CD4-positive, alpha-beta memory T cell (primary cell): ENCODE measurements at regions not wholly inside any gene's neighbourhood (a gene's known extent, or its start where the extent isn't known, plus 50 kb on each side); places are given as distances from the start of the nearest gene placed in this dataset.

Experiments used
- CTCF ChIA-PET: fragments of 350-600 bp; sonication (Branson Sonifier 250); formaldehyde crosslinking; loops from one replicate; lab custom pipeline; 2021; ENCODE audit warnings: inconsistent platforms; ENCODE audit not compliant: partially characterized antibody; lab: Charles Lee
- POLR2A ChIA-PET: fragments of 350-600 bp; sonication (Branson Sonifier 250); formaldehyde crosslinking; loops from one replicate; lab custom pipeline; 2021; ENCODE audit not compliant: partially characterized antibody; lab: Charles Lee
- DNase-seq, 5 donors: peaks; one replicate each; pipeline versions ENCODE4 v3.0.0 to v3.0.0-alpha.2; 2020 to 2022; ENCODE audit warnings: mixed read lengths in 1 of 5
- H3K27ac ChIP-seq: one replicate; pipeline ENCODE4 v1.7.0; 2013; ENCODE audit warnings: low read depth, low read length
- H3K27me3 ChIP-seq: 2 replicates; pipeline ENCODE4 v1.7.0; 2013; ENCODE audit warnings: mild to moderate bottlenecking, low read length, moderate library complexity; ENCODE audit not compliant: insufficient read depth
- H3K36me3 ChIP-seq: 2 replicates; pipeline ENCODE4 v1.7.0; 2013; ENCODE audit warnings: mild to moderate bottlenecking, low read length, moderate library complexity; ENCODE audit not compliant: insufficient read depth
- H3K4me1 ChIP-seq: 2 replicates; pipeline ENCODE4 v1.7.0; 2013; ENCODE audit warnings: mild to moderate bottlenecking, low read length, moderate library complexity; ENCODE audit not compliant: insufficient read depth
- H3K4me3 ChIP-seq, 2 donors: one replicate each; pipeline ENCODE4 v1.7.0; 2013; ENCODE audit warnings: low read length in 2 of 2, mild to moderate bottlenecking in 1 of 2
- H3K9me3 ChIP-seq, 2 donors: one replicate each; pipeline ENCODE4 v1.7.0; 2013; ENCODE audit warnings: low read length in 2 of 2, control low read depth in 1 of 2; ENCODE audit not compliant: control insufficient read depth in 1 of 2
- H3K27ac Mint-ChIP-seq, 7 donors: one replicate each; pipeline ENCODE4 v1.8.0; 2020 to 2021; ENCODE audit warnings: mixed read lengths in 7 of 7, mild to moderate bottlenecking in 6 of 7, inconsistent platforms in 3 of 7, moderate library complexity in 3 of 7
- H3K27me3 Mint-ChIP-seq, 2 donors: one replicate each; pipeline ENCODE4 v1.8.0; 2020 to 2021; ENCODE audit warnings: mixed read lengths in 2 of 2
- H3K36me3 Mint-ChIP-seq, 2 donors: one replicate each; pipeline ENCODE4 v1.8.0; 2020 to 2021; ENCODE audit warnings: mixed read lengths in 2 of 2, inconsistent platforms in 1 of 2, mild to moderate bottlenecking in 1 of 2
- H3K4me1 Mint-ChIP-seq, 4 donors: one replicate each; pipeline ENCODE4 v1.8.0; 2020 to 2021; ENCODE audit warnings: mixed read lengths in 4 of 4, mild to moderate bottlenecking in 1 of 4
- H3K4me3 Mint-ChIP-seq, 8 donors: one replicate each; pipeline ENCODE4 v1.8.0; 2020 to 2021; ENCODE audit warnings: mixed read lengths in 8 of 8, mild to moderate bottlenecking in 7 of 8, moderate library complexity in 6 of 8, inconsistent platforms in 3 of 8
- H3K9me3 Mint-ChIP-seq, 8 donors: one replicate each; pipeline ENCODE4 v1.8.0; 2020 to 2021; ENCODE audit warnings: mixed read lengths in 8 of 8, mild to moderate bottlenecking in 5 of 8, inconsistent platforms in 3 of 8, moderate library complexity in 1 of 8
- intact Hi-C: fragments of 100-400 bp; cut with micrococcal nuclease; formaldehyde crosslinking; loops from one replicate; pipeline ENCODE4 v1.15.1; 2023

DNA sequence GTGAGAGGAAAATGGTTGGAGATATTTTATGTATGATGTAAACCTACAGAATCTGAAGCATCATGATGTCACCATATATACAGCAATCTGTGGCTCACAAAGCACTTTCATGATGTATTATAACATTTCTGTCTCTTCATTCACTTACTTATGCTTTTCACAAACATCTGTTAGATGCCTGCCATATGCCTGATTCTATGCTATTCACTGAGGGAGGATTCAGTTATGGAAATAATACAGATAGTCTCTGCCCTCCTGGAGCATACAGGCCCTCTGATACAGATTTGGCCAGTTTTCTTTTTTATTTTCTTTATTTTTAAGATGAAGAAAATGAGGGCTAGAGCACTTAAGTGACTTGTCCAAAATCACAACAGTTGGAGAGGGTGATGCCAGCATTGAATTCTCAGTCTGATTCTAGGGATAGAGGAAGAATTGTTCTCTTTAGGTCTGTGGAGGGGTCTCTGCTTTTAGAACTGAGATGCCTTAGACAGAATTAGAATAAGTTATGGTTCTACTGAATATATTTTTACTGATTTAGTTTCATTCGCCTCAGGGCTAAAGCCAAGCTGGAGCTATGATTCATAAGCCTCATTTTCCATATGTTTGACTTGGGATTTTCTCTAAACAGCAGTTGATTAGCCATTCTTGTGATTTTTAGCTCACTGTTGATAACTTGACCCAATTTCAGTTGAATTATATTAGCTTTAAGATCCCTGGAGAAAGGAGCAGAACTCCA, 636.4 kb downstream of the PRELID2 start:
- ChIA-PET POLR2A (no interaction called here), CTCF (no interaction called here)
- Mint-ChIP-seq H3K27ac (no peak overlapping the region), H3K4me3 (no peak overlapping the region), H3K27me3 (no peaks in the 10 kb centered on the region), H3K36me3 (no peaks in the 10 kb centered on the region), H3K4me1 (no peaks in the 10 kb centered on the region), H3K9me3 (peaks cover 0 to 9% (median 3%) of the 10 kb centered on the region in 8 donors)
- no peak overlapping the region for H3K27ac ChIP-seq
- intact Hi-C loops = no loop called here
- H3K4me1 ChIP-seq = no peaks in the 10 kb centered on the region
- H3K9me3 ChIP-seq = no peaks in the 10 kb centered on the region
- no peak for DNase-seq
- H3K36me3 ChIP-seq = no peaks in the 10 kb centered on the region
- H3K27me3 ChIP-seq = no peaks in the 10 kb centered on the region
- no peak overlapping the region for H3K4me3 ChIP-seq

DNA sequence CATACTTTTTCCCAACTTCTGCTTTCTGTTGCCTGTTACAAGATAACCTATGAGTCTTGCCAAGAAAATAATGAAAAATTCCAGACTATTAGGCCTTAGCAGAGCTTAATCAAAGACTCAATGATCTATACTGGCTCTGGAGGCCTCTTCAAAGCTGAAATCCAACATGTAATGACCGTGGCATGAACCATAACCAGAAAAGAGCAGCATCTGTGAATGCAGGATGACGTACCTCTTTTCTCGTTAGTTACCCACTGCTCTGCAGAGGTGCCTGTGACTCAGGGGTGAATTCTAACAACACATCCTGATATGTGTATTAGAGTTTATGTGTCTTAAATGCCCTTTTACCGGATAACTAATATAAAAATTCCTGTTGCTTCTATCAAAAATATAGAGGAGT, 645.4 kb downstream of the PRELID2 start:
- no peak overlapping the region for H3K27ac Mint-ChIP-seq
- DNase-seq = no peak
- Histone ChIP-seq H3K36me3 (no peaks in the 10 kb centered on the region), H3K9me3 (no peaks in the 10 kb centered on the region), H3K4me3 (no peak overlapping the region), H3K27ac (no peak overlapping the region), H3K4me1 (no peaks in the 10 kb centered on the region), H3K27me3 (no peaks in the 10 kb centered on the region)
- H3K36me3 Mint-ChIP-seq = no peaks in the 10 kb centered on the region
- intact Hi-C loops = no loop called here
- H3K27me3 Mint-ChIP-seq = no peaks in the 10 kb centered on the region
- no peaks in the 10 kb centered on the region for H3K4me1 Mint-ChIP-seq
- POLR2A ChIA-PET = no interaction called here
- H3K9me3 Mint-ChIP-seq = peaks cover 0 to 5% (median under 1%) of the 10 kb centered on the region in 8 donors
- H3K4me3 Mint-ChIP-seq = no peak overlapping the region
- CTCF ChIA-PET = no interaction called here

DNA sequence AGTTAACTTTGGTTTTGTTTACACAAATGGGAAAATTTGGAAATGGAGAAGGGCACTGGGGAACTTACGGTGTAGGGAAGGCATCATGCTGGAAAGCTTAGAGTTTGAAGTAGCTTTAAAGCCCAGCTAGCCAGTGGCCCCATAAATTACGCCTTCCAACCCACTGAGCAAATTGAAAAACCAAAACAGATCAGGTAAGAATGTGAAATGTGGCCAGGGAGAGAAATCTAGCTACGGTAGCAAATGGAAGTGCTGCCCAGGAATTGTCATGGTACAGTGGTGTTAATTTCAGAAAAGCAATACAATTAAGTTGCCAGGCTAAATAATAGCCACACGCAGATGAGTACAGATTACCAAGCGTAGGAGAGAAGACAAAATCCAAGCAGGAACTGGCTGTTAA, 654.8 kb downstream of the PRELID2 start:
- POLR2A ChIA-PET = no interaction called here

DNA sequence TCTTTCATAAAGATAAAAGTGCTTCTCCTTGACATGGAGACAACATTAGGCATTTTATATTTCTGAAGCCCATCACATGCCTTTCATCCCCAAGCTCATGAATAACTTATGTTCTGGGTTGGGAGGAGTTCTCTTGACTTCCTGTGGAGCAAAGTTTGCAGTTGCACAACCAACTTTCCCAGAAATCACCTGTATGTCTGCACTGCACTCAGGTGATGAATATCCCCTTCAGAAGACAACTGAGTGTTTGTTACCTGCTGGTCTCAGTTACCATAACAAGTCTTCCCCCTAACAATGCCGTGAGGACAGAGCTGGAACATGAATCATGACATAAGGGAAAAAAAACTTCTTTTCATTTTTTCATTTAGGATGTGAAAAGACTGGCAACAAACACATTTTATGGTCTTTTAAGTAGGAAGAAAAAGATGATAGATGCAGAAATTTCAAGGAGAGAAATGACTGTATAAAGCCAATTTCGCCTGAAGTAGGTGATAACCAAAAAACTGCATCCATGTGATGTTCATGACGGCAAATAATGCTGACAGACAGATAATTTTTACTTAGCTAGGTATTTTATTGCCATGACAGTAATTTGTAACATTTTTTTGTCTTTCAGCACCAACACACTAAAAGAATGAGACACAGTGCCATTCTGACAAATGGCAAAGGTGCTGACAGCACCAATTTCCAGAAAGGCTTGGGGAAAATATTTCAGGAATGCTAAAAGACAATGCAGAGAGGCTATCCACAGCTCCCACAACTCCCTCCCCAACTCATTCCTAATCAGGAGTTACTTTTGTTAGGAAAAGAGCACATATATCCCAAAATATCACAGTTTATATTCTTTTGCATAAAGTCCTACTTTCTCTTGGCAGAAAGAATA, 656.3 kb downstream of the PRELID2 start:
- H3K36me3 ChIP-seq = no peaks in the 10 kb centered on the region
- intact Hi-C loops = no loop called here
- H3K4me1 ChIP-seq = no peaks in the 10 kb centered on the region
- Mint-ChIP-seq H3K9me3 (peaks cover 0 to 12% (median 5%) of the 10 kb centered on the region in 8 donors), H3K4me3 (no peak overlapping the region), H3K36me3 (no peaks in the 10 kb centered on the region), H3K4me1 (no peaks in the 10 kb centered on the region), H3K27me3 (no peaks in the 10 kb centered on the region), H3K27ac (no peak overlapping the region)
- ChIA-PET POLR2A (no interaction called here), CTCF (no interaction called here)
- H3K4me3 ChIP-seq = no peak overlapping the region
- no peaks in the 10 kb centered on the region for H3K27me3 ChIP-seq
- H3K9me3 ChIP-seq = no peaks in the 10 kb centered on the region
- H3K27ac ChIP-seq = no peak overlapping the region
- DNase-seq = no peak

More for the DNA sequence above, 654.8 kb downstream of the PRELID2 start:
- H3K27ac Mint-ChIP-seq = no peak overlapping the region
- no peak for DNase-seq
- no peaks in the 10 kb centered on the region for H3K27me3 Mint-ChIP-seq
- no peaks in the 10 kb centered on the region for H3K36me3 Mint-ChIP-seq
- intact Hi-C loops = no loop called here
- CTCF ChIA-PET = no interaction called here
- H3K4me1 Mint-ChIP-seq = no peaks in the 10 kb centered on the region
- Histone ChIP-seq H3K36me3 (no peaks in the 10 kb centered on the region), H3K4me3 (no peak overlapping the region), H3K27ac (no peak overlapping the region), H3K9me3 (no peaks in the 10 kb centered on the region), H3K4me1 (no peaks in the 10 kb centered on the region), H3K27me3 (no peaks in the 10 kb centered on the region)
- no peak overlapping the region for H3K4me3 Mint-ChIP-seq
- peaks cover 0 to 12% (median 3%) of the 10 kb centered on the region in 8 donors for H3K9me3 Mint-ChIP-seq

DNA sequence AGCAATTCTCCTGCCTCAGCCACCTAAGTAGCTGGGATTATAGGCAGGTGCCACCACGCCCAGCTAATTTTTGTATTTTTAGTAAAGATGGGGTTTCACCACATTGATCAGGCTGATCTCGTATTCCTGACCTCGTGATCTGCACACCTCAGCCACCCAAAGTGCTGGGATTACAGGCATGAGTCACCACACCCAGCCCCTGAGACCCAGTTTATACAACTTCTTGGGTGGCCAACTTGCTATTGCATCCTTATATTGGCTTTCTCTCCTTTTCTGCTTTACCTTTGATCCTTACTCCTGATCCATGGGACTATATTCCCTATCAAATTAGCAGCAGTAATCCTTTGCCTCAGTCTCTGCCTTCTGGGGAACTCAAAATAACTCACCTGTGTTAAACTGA, 659.1 kb downstream of the PRELID2 start:
- no peak overlapping the region for H3K4me3 ChIP-seq
- CTCF ChIA-PET = no interaction called here
- no peaks in the 10 kb centered on the region for H3K36me3 ChIP-seq
- Mint-ChIP-seq H3K27me3 (no peaks in the 10 kb centered on the region), H3K36me3 (no peaks in the 10 kb centered on the region), H3K4me1 (no peaks in the 10 kb centered on the region), H3K27ac (no peak overlapping the region), H3K9me3 (peaks cover 0 to 12% (median 5%) of the 10 kb centered on the region in 8 donors), H3K4me3 (no peak overlapping the region)
- intact Hi-C loops = no loop called here
- POLR2A ChIA-PET = no interaction called here
- H3K27me3 ChIP-seq = no peaks in the 10 kb centered on the region
- no peaks in the 10 kb centered on the region for H3K9me3 ChIP-seq
- H3K27ac ChIP-seq = no peak overlapping the region
- no peaks in the 10 kb centered on the region for H3K4me1 ChIP-seq
- DNase-seq = no peak

DNA sequence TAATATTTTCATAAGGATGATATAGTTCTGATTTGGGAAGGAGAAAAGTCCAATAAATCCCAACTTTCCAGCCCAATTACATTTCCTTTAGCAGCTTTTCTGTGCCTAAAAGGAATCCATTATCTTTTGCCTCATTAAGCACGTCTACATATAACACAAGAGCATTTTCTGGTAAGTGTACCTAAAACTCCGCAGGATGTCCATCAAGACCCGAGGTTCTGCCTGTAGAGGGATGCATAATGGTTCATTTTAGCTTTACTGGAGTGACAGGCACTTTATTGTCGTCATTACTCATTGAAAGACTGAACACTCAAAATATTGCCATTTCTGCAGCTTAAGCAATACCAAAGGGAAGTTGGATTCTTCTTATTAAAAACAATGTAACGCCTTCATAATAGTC, 669.0 kb downstream of the PRELID2 start:
- no peaks in the 10 kb centered on the region for H3K4me1 Mint-ChIP-seq
- intact Hi-C loops = no loop called here
- no peaks in the 10 kb centered on the region for H3K27me3 Mint-ChIP-seq
- DNase-seq = no peak
- CTCF ChIA-PET = no interaction called here
- POLR2A ChIA-PET = no interaction called here
- Histone ChIP-seq H3K27ac (no peak overlapping the region), H3K4me1 (no peaks in the 10 kb centered on the region), H3K4me3 (no peak overlapping the region), H3K36me3 (no peaks in the 10 kb centered on the region), H3K27me3 (no peaks in the 10 kb centered on the region), H3K9me3 (no peaks in the 10 kb centered on the region)
- H3K36me3 Mint-ChIP-seq = no peaks in the 10 kb centered on the region
- H3K9me3 Mint-ChIP-seq = peaks cover 0 to 17% (median 3%) of the 10 kb centered on the region in 8 donors
- H3K4me3 Mint-ChIP-seq = peak overlapping the region in 1 of 8 donors; percentile 10
- H3K27ac Mint-ChIP-seq = no peak overlapping the region

DNA sequence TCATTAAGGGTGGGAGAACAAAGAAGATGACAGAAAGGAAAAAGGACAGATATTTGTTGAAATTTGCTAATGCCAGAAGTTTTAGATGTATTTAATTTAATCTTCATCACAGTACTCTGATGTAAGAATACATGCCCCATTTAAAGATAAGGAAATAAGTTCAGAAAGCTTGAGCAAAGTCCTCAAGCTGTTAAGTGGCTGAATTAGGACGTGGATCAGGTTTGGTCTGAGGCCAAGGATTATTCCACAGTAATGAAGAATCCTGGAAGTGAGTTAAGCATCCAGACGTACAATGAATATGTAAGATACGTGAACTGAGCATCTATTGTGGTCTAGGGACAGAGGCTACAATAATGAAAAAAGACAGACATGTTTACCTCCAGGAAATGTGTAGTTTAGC, 671.3 kb downstream of the PRELID2 start:
- peaks cover 0 to 9% (median 2%) of the 10 kb centered on the region in 8 donors for H3K9me3 Mint-ChIP-seq
- intact Hi-C loops = no loop called here
- H3K36me3 ChIP-seq = no peaks in the 10 kb centered on the region

More for the DNA sequence above, 671.3 kb downstream of the PRELID2 start:
- H3K27ac Mint-ChIP-seq = no peak overlapping the region
- H3K4me1 Mint-ChIP-seq = no peaks in the 10 kb centered on the region
- Histone ChIP-seq H3K4me1 (no peaks in the 10 kb centered on the region), H3K27ac (no peak overlapping the region), H3K27me3 (no peaks in the 10 kb centered on the region), H3K4me3 (no peak overlapping the region), H3K9me3 (no peaks in the 10 kb centered on the region)
- H3K4me3 Mint-ChIP-seq = no peak overlapping the region
- no peak for DNase-seq
- CTCF ChIA-PET = no interaction called here
- POLR2A ChIA-PET = no interaction called here
- no peaks in the 10 kb centered on the region for H3K36me3 Mint-ChIP-seq
- H3K27me3 Mint-ChIP-seq = no peaks in the 10 kb centered on the region
